Fibroblast of skin of abdomen (primary cell): ENCODE measurements at regions not wholly inside any gene's neighbourhood (a gene's known extent, or its start where the extent isn't known, plus 50 kb on each side); places are given as distances from the start of the nearest gene placed in this dataset.

Source experiments
- DNase-seq: peaks from one replicate; pipeline ENCODE4 v3.0.0-alpha.2; 2013

GRCh38 chr19:30897034-30897433 lies 452.2 kb downstream of the TSHZ3 start:
- DNase-seq = no peak

GRCh38 chr19:30896554-30896953 lies 452.7 kb downstream of the TSHZ3 start:
- DNase-seq = no peak

- no peak for DNase-seq
These were observed 453.3 kb downstream of the TSHZ3 start for GRCh38 chr19:30895946-30896345.

- no peak for DNase-seq
These were observed 458.2 kb downstream of the TSHZ3 start for GRCh38 chr19:30891051-30891450.

- DNase-seq = no peak
These were observed 459.2 kb downstream of the TSHZ3 start for GRCh38 chr19:30890033-30890432.

GRCh38 chr19:30888937-30889336 lies 460.3 kb downstream of the TSHZ3 start:
- DNase-seq = no peak

- no peak for DNase-seq
These were observed 462.2 kb downstream of the TSHZ3 start for GRCh38 chr19:30887042-30887441.

- DNase-seq = no peak
These were observed 463.0 kb downstream of the TSHZ3 start for GRCh38 chr19:30886222-30886621.

- DNase-seq = no peak
These were observed 465.0 kb downstream of the TSHZ3 start for GRCh38 chr19:30884146-30884812.

- no peak for DNase-seq
These were observed 466.2 kb downstream of the TSHZ3 start for GRCh38 chr19:30883071-30883470.

- no peak for DNase-seq
These were observed 466.7 kb downstream of the TSHZ3 start for GRCh38 chr19:30882411-30883005.

GRCh38 chr19:30881930-30882329 lies 467.3 kb downstream of the TSHZ3 start:
- DNase-seq = no peak

- DNase-seq = no peak
These were observed 468.0 kb downstream of the TSHZ3 start for GRCh38 chr19:30881281-30881680.

- DNase-seq = no peak
These were observed 468.7 kb downstream of the TSHZ3 start for GRCh38 chr19:30880551-30880950.

- no peak for DNase-seq
These were observed 469.1 kb downstream of the TSHZ3 start for GRCh38 chr19:30880151-30880550.

- no peak for DNase-seq
These were observed 469.5 kb downstream of the TSHZ3 start for GRCh38 chr19:30879736-30880135.

- no peak for DNase-seq
These were observed 470.0 kb downstream of the TSHZ3 start for GRCh38 chr19:30879225-30879624.

GRCh38 chr19:30878495-30878894 lies 470.7 kb downstream of the TSHZ3 start:
- no peak for DNase-seq

- no peak for DNase-seq
These were observed 471.5 kb downstream of the TSHZ3 start for GRCh38 chr19:30877661-30878113.

- DNase-seq = no peak
These were observed 475.5 kb downstream of the TSHZ3 start for GRCh38 chr19:30873691-30874090.

- DNase-seq = no peak
These were observed 476.2 kb downstream of the TSHZ3 start for GRCh38 chr19:30873003-30873402.

GRCh38 chr19:30871979-30872378 lies 477.3 kb downstream of the TSHZ3 start:
- DNase-seq = no peak

GRCh38 chr19:30870876-30871275 lies 478.4 kb downstream of the TSHZ3 start:
- peak; percentile 52 for DNase-seq

GRCh38 chr19:30865511-30865910 lies 483.7 kb downstream of the TSHZ3 start:
- no peak for DNase-seq
